Brain microvascular endothelial cell (primary cell): ENCODE measurements at regions not wholly inside any gene's neighbourhood (a gene's known extent, or its start where the extent isn't known, plus 50 kb on each side); places are given as distances from the start of the nearest gene placed in this dataset.

Experiments used
- DNase-seq: peaks from one replicate; pipeline ENCODE4 v3.0.0-alpha.2; 2020
- H3K27ac ChIP-seq: fragments of 250-450 bp; sonication (Bioruptor Pico); 2 replicates; pipeline ENCODE4 v1.5.1; 2020; ENCODE audit warnings: mild to moderate bottlenecking, moderate library complexity
- H3K27me3 ChIP-seq: fragments of 250-450 bp; sonication (Bioruptor Pico); replicated peaks from 2 replicates; pipeline ENCODE4 v1.5.1; 2020; ENCODE audit warnings: mild to moderate bottlenecking
- H3K36me3 ChIP-seq: fragments of 250-450 bp; sonication (Bioruptor Pico); replicated peaks from 2 replicates; pipeline ENCODE4 v1.5.1; 2020; ENCODE audit warnings: mild to moderate bottlenecking
- H3K4me3 ChIP-seq: 2 replicates; pipeline ENCODE4 v1.5.1; 2011; ENCODE audit warnings: low read depth, mild to moderate bottlenecking, control low read depth, low read length, moderate library complexity
- in situ Hi-C: cut with HindIII; loops from 2 replicates; pipeline ENCODE4 v1.10.0; 2017; ENCODE audit warnings: low sequenced_read_pairs, low pct_ligation_motif_present
- TF ChIP-seq, protein P1 (sequence below): IDR thresholded peaks from 2 replicates; pipeline ENCODE4 v1.5.1; 2011; ENCODE audit warnings: low read depth, mild to moderate bottlenecking, moderate library complexity, low read length, control low read depth, inconsistent platforms; ENCODE audit errors: missing control alignments

DNA sequence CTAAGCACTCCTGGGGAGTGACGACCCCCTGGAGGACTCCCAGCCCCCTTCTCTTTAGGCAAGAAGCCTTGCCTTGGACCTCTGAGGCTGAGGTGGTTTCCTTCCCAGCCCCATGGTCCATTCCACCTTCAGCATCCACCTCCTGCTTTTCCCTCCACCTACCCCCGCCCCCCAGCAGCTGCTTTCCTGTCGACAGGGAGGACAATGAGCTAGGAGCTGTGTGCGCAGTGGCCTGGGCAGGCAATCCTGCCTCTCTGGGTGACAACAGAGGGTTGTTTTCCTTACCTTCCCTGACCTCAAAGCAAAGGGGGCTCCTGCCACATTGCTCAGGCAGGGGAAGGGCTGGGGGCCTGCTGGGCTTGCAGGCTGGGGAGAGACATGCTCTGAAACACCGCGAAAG, 123.5 kb downstream of the BCOR start:
- TF ChIP-seq, protein P1, sequence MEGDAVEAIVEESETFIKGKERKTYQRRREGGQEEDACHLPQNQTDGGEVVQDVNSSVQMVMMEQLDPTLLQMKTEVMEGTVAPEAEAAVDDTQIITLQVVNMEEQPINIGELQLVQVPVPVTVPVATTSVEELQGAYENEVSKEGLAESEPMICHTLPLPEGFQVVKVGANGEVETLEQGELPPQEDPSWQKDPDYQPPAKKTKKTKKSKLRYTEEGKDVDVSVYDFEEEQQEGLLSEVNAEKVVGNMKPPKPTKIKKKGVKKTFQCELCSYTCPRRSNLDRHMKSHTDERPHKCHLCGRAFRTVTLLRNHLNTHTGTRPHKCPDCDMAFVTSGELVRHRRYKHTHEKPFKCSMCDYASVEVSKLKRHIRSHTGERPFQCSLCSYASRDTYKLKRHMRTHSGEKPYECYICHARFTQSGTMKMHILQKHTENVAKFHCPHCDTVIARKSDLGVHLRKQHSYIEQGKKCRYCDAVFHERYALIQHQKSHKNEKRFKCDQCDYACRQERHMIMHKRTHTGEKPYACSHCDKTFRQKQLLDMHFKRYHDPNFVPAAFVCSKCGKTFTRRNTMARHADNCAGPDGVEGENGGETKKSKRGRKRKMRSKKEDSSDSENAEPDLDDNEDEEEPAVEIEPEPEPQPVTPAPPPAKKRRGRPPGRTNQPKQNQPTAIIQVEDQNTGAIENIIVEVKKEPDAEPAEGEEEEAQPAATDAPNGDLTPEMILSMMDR: no peak
- no peaks in the 10 kb centered on the region for H3K27me3 ChIP-seq
- in situ Hi-C loops: no loop called here

DNA sequence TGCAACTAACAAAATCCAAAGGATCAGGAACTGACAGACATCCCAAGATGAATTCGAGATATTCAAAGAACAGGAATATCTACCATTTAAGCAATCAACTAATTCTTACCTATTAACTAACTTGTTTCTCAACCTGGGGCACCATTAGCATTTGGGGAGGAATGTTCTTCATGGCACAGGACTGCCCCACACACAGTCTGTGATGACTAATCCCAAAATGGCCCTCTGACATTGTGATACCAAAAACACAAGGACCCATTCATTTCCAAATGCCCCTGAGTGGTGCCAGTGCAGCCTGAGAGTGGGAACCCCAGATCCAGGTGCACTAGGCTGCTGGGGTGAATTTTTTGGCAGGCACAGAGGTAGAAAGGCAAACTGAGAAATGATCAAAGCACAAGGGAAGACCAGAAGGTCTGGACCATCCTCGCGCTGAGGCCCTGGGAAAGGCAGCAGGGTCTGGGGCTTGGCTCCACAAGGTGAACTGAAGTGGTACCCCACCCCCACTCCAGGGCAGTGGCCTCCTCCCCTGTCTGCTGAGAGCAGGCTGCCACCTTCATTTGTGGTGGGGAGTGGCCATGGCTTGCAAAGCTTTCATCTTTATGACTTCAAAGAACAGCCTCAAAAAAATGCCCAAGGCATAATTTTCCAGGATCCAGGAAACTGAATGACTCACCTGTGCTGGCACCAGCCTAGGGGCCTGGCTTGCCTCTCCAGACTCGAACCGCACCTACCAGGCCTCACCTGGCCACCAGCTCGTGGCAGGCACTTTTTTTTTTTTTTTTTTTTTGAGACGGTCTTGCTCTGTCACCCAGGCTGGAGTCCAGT, 122.4 kb downstream of the BCOR start:
- no peak overlapping the region for H3K27ac ChIP-seq
- no peaks in the 10 kb centered on the region for H3K27me3 ChIP-seq
- in situ Hi-C loops: no loop called here
- no peaks in the 10 kb centered on the region for H3K36me3 ChIP-seq
- TF ChIP-seq, protein P1: no peak
- DNase-seq: no peak
- no peak overlapping the region for H3K4me3 ChIP-seq

More for the DNA sequence above, 123.5 kb downstream of the BCOR start:
- Histone ChIP-seq H3K4me3 (no peak overlapping the region), H3K27ac (no peak overlapping the region), H3K36me3 (no peaks in the 10 kb centered on the region)
- no peak for DNase-seq

DNA sequence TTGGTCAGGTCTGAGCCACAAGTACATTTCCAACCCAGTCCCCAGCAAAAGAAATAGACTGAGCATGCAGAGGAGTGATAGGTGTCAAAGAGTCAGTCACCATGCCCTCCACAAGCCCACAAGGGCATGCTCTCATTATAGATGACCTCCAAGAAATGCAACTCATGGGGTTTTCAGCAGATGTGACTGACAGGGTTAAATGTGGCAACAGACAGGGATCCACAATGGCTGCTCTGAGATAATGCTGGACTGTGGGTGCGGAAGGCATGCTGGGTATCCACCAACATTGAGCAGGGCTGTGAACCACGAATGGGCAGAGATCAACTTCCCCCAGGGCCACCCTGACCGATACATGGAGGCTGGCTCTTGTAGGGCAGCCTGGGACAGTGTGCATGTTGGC, 115.8 kb downstream of the BCOR start:
- no peak for DNase-seq
- no peaks in the 10 kb centered on the region for H3K27me3 ChIP-seq
- in situ Hi-C loops: no loop called here
- H3K27ac ChIP-seq: no peak overlapping the region
- TF ChIP-seq, protein P1: no peak
- H3K4me3 ChIP-seq: no peak overlapping the region
- no peaks in the 10 kb centered on the region for H3K36me3 ChIP-seq

DNA sequence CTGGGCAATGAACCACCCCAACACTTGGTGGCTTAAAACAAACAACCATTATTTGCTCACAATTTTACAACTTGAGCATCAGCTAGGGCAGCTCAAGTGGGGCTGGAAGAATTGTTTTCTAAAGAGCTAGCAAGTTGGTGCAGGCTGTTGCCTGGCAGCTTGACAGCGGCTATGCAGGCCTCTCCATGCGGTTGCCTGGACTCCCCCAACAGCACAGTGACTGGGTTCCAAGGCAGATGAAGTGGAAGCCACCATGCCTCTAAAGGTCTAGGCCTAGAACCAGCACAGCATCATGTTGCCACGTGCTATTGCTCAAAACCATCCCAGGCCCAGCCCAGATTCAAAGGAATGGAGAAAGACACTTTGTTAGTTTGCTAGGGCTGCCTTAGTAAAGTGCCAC, 114.8 kb downstream of the BCOR start:
- Histone ChIP-seq H3K36me3 (no peaks in the 10 kb centered on the region), H3K27ac (no peak overlapping the region), H3K4me3 (no peak overlapping the region), H3K27me3 (no peaks in the 10 kb centered on the region)
- no peak for DNase-seq
- TF ChIP-seq, protein P1: no peak
- in situ Hi-C loops: no loop called here

DNA sequence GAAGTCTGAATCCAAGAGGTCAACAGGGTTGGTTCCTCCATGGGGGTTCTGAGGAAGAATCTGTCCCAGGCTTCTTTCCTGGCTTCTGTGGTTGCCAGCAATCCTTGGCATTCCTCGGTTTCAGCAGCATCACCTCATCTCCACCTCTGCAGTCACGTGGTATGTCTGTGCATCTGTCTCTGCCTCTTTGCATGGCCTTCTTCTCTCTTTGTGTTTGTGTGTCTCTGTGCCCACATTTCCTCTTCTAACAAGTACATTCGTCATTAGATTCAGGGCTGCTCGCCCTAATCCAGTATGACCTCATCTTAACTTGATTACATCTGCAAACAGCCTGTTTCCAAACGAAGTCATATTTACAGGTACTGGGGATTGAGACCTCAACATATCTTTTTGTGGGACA, 114.0 kb downstream of the BCOR start:
- Histone ChIP-seq H3K4me3 (no peak overlapping the region), H3K36me3 (no peaks in the 10 kb centered on the region), H3K27ac (no peak overlapping the region), H3K27me3 (no peaks in the 10 kb centered on the region)
- TF ChIP-seq, protein P1: no peak
- no peak for DNase-seq
- in situ Hi-C loops: no loop called here
